ENCODE measurements at regions not wholly inside any gene's neighbourhood (a gene's known extent, or its start where the extent isn't known, plus 50 kb on each side); places are given as distances from the start of the nearest gene placed in this dataset.

DNA sequence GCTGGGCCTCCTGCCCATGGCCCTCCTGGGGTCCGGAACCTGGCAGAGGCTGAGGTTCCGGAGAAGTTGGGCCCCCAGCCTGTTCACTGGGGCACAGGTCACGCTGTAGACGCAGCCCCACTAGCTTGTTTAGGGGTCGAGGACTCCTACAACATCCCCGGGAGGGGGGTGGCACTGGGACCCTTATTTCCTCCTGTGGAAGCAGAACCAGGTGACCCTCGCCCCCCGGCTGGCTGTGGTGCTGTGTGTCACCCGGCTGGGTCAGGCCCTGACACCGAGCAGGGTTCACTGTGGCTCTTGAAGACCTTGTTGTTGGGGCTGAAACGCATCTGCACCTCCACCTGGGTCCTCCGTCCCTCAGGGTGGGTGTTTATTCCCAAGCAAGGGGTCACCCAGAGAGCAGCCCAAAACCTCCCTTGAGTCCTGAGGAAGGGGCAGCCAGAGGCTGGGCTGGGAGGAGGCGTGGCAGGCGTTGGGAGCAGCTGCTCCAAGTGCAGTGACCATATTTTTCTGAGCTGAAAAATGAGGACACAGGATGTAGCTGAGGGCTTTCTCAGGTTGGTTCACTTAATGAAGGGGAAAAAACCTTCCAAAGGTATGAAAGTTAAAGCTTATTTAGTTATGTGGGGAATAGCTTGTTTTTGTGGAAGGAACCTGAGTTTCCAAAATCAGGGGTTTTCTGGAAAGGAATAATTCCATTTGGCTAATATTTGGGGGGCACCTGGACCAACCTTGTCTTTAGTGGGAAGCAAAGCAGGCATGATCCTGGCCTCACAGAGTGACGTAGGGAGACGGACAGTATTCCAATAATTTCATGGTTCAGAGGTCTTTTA is 164.7 kb upstream of the IER5L start:
- H2BK12ac ChIP-seq (ENCODE audit: low read depth, low read length) = peak overlapping the region; percentile 76; the same call in 1 of the 2 replicates
- H3K4ac ChIP-seq (replicated peaks; ENCODE audit: insufficient read length, low read depth, low read length) = no peak overlapping the region
- no peak overlapping the region for H2BK5ac ChIP-seq (ENCODE audit: low read depth, low read length)
- no peak overlapping the region for H3K56ac ChIP-seq (replicated peaks; ENCODE audit: insufficient read length, low read depth, low read length)
- H3K4me3 ChIP-seq (ENCODE audit: extremely low read depth in 1 of 4, insufficient read depth in 2 of 4, low read depth in 3 of 4, low read length in 4 of 4) = no peak overlapping the region
- H2BK15ac ChIP-seq (ENCODE audit: low read length) = no peak overlapping the region
- H3K27ac ChIP-seq (ENCODE audit: low read depth, low read length) = no peak overlapping the region
- CTCF ChIA-PET (ENCODE audit: partially characterized antibody) = interaction anchor here (1.0 to 1.9 kb wide), 5 partner anchors 10 to 282 kb away, joined by 3 to 8 read pairs (median 4); no protein-coding TSS in a partner anchor
- H3K36me3 ChIP-seq (ENCODE audit: control insufficient read depth in 2 of 4, insufficient read depth in 4 of 4, low read length in 3 of 4) = no peaks in the 10 kb centered on the region; a peak in 1 of 8 replicates
- H3K4me2 ChIP-seq (ENCODE audit: insufficient read depth in 1 of 2, low read depth in 2 of 2, low read length in 2 of 2) = no peak overlapping the region
- no peaks in the 10 kb centered on the region for H3K9me3 ChIP-seq (ENCODE audit: insufficient read depth in 2 of 2, low read depth in 1 of 2, low read length in 1 of 2)
- H3K27me3 ChIP-seq (replicated peaks in 1 of 4; ENCODE audit: control insufficient read depth in 3 of 4, extremely low read depth in 1 of 4, insufficient read depth in 3 of 4, low read length in 3 of 4) = 0 out of 7 replicates have a peak, but pooled peaks cover 0 to under 1% (median 0%) of the 10 kb centered on the region in 4 experiments
- no peak overlapping the region for H3K14ac ChIP-seq (ENCODE audit: insufficient read length)
- peaks cover under 1 to 12% (median 7%) of the 10 kb centered on the region in 4 experiments; a peak in 6 of 7 replicates for H3K4me1 ChIP-seq (replicated peaks in 1 of 4; ENCODE audit: control insufficient read depth in 3 of 4, insufficient read depth in 4 of 4, low read length in 3 of 4)
- H3K9ac ChIP-seq (replicated peaks in 1 of 4; ENCODE audit: extremely low read depth in 1 of 4, low read depth in 3 of 4, low read length in 3 of 4) = no peak overlapping the region
- H3K79me1 ChIP-seq (ENCODE audit: low read depth, low read length) = peaks cover 5% of the 10 kb centered on the region; the same call in 1 of the 2 replicates
- DNase-seq (ENCODE audit: low read depth in 1 of 2, low spot score in 2 of 2) (no peak), FAIRE-seq (no peak)
- no peak for TF ChIP-seq POLR2A (IDR thresholded peaks at IDR 0.05; ENCODE audit: control extremely low read depth in 1 of 2, low read depth in 2 of 2, low read length in 2 of 2)
- H4K91ac ChIP-seq (replicated peaks; ENCODE audit: insufficient read length, low read length) = no peak overlapping the region
- H2AK5ac ChIP-seq (ENCODE audit: low read depth, low read length) = peak overlapping the region; percentile 24; the same call in 1 of the 2 replicates
- WGBS, 2 experiments (ENCODE audit: extremely low coverage in 1 of 2, insufficient coverage in 1 of 2, insufficient read length in 1 of 2, insufficient replicate concordance in 2 of 2, low coverage in 1 of 2, low lambda C conversion rate in 2 of 2, missing lambda C conversion rate in 1 of 2) = 90% methylated on average over 16 of the region's 16 CpGs; no CpG with 5 or more reads in 1 of the 2 experiments
- H2BK20ac ChIP-seq (ENCODE audit: low read length) = peak overlapping the region; percentile 40; the same call in 1 of the 2 replicates
- H3K23ac ChIP-seq (ENCODE audit: insufficient read length) = no peak overlapping the region
- no peak overlapping the region for H4K5ac ChIP-seq (ENCODE audit: insufficient read length, low read depth, low read length)
- peaks cover 15% of the 10 kb centered on the region for H3K23me2 ChIP-seq (ENCODE audit: low read depth, low read length)
- no peak overlapping the region for H2BK120ac ChIP-seq (replicated peaks; ENCODE audit: low read depth, low read length)
- H4K8ac ChIP-seq (ENCODE audit: extremely low read depth, insufficient read depth, low read length) = no peak overlapping the region
- no peak overlapping the region for H2AFZ ChIP-seq (ENCODE audit: low read length)
- POLR2A ChIA-PET (ENCODE audit: partially characterized antibody) = interaction anchor here (0.9 to 1.5 kb wide), 7 partner anchors 8 to 256 kb away, joined by 3 to 5 read pairs (median 3); no protein-coding TSS in a partner anchor
- no peak overlapping the region for H3K18ac ChIP-seq (ENCODE audit: extremely low read depth, low read length)
- peaks cover 0 to 16% of the 10 kb centered on the region in 2 experiments for H4K20me1 ChIP-seq (replicated peaks in 1 of 2; ENCODE audit: control insufficient read depth in 1 of 2, insufficient read depth in 2 of 2, low read length in 2 of 2)
- H3K79me2 ChIP-seq (ENCODE audit: control insufficient read depth in 1 of 2, insufficient read depth in 2 of 2, low read length in 2 of 2) = no peaks in the 10 kb centered on the region
